ENCODE measurements at regions not wholly inside any gene's neighbourhood (a gene's known extent, or its start where the extent isn't known, plus 50 kb on each side); places are given as distances from the start of the nearest gene placed in this dataset.

DNA sequence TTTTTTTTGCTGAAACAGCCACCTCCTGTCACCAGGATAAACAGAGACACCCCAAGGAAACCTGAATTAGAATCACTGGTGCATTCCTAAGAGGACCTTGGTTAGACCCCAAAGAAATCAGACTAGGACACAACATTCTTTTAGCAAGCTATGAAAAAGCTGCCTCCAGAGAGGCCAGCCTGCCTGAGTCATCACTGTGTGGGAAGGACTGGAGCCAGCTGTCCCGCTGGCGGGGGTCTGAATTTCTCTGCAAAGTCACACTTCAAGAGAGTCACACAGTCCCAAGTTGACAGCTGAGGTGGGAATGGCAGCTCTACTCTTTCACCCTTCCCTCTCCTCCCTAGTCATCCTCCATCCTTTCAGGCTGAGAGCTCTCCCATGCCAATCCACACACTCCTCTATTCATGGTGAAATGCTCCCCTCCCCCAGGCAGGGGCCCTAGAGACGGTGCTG, 405.0 kb upstream of the POU3F1 start:
- TF ChIP-seq, protein P1, sequence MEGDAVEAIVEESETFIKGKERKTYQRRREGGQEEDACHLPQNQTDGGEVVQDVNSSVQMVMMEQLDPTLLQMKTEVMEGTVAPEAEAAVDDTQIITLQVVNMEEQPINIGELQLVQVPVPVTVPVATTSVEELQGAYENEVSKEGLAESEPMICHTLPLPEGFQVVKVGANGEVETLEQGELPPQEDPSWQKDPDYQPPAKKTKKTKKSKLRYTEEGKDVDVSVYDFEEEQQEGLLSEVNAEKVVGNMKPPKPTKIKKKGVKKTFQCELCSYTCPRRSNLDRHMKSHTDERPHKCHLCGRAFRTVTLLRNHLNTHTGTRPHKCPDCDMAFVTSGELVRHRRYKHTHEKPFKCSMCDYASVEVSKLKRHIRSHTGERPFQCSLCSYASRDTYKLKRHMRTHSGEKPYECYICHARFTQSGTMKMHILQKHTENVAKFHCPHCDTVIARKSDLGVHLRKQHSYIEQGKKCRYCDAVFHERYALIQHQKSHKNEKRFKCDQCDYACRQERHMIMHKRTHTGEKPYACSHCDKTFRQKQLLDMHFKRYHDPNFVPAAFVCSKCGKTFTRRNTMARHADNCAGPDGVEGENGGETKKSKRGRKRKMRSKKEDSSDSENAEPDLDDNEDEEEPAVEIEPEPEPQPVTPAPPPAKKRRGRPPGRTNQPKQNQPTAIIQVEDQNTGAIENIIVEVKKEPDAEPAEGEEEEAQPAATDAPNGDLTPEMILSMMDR (IDR thresholded peaks at IDR 0.05): no peak
- TF ChIP-seq POLR2A (IDR thresholded peaks at IDR 0.05): no peak
